Muscle layer of duodenum (tissue), 2 donors: ENCODE measurements at regions not wholly inside any gene's neighbourhood (a gene's known extent, or its start where the extent isn't known, plus 50 kb on each side); places are given as distances from the start of the nearest gene placed in this dataset.

ENCODE experiments used
- H3K27ac ChIP-seq: one replicate; pipeline ENCODE4 v1.7.0; 2013; ENCODE audit warnings: mild to moderate bottlenecking, low read length
- H3K27me3 ChIP-seq: one replicate; pipeline ENCODE4 v1.7.0; 2013; ENCODE audit warnings: low read depth, mild to moderate bottlenecking, control low read depth, low read length
- H3K36me3 ChIP-seq, 2 donors: one replicate each; pipeline ENCODE4 v1.7.0; 2013; ENCODE audit warnings: low read length in 2 of 2, control low read depth in 1 of 2, mild to moderate bottlenecking in 1 of 2; ENCODE audit not compliant: insufficient read depth in 2 of 2, control insufficient read depth in 1 of 2
- H3K4me1 ChIP-seq, 2 donors: one replicate each; pipeline ENCODE4 v1.7.0; 2013; ENCODE audit warnings: low read length in 2 of 2, mild to moderate bottlenecking in 2 of 2, control low read depth in 1 of 2, moderate library complexity in 1 of 2; ENCODE audit not compliant: insufficient read depth in 2 of 2, control insufficient read depth in 1 of 2
- H3K4me3 ChIP-seq, 2 donors: one replicate each; pipeline ENCODE4 v1.7.0; 2013; ENCODE audit warnings: low read length in 2 of 2, low read depth in 1 of 2, mild to moderate bottlenecking in 1 of 2
- H3K9me3 ChIP-seq, 2 donors: one replicate each; pipeline ENCODE4 v1.7.0; 2013; ENCODE audit warnings: low read length in 2 of 2, control low read depth in 1 of 2, mild to moderate bottlenecking in 1 of 2; ENCODE audit not compliant: control insufficient read depth in 1 of 2
- donor health status: healthy.

DNA sequence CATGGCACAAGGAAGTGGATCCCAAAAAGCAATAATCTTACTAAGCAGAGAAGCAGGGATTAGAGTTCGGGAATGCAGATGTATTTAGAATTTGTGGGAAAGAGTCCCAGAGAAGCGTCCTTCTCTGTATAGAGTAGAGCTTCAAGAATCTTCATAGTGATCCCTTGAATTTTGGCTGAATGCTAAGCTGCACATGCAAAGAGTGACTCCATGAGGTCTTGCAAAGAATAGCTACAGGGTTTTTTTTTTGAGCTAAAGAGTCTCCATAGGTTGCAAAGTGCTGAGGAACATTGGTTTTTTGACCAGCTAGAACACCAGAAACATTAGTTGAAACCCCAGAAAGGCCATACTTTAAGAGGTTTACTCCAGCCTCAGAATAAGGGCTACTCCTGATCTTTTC is 206.7 kb downstream of the CTH start:
- no peaks in the 10 kb centered on the region for H3K27me3 ChIP-seq
- no peaks in the 10 kb centered on the region for H3K36me3 ChIP-seq
- H3K4me1 ChIP-seq = no peaks in the 10 kb centered on the region
- H3K27ac ChIP-seq = no peak overlapping the region
- H3K4me3 ChIP-seq = no peak overlapping the region
- peaks cover 0 to 2% of the 10 kb centered on the region in 2 donors for H3K9me3 ChIP-seq

DNA sequence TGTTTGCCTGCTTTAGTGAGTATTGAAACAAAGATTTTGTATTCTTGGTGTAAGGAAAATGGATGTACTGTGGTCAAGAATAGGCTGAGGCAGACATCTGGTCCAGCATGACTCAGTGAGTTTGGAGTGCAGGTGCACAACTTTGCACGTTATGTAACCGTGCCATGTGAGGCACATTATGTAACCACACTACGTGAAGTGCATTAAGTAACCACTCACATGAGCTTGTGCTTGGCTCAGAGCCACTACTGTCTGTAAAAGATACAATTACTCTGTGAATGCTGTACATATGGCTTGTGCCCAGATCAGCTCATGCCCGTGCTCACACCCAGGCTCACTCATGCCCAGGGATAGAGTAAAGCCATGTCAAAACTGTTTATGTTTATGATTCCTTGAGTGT is 216.8 kb downstream of the CTH start:
- no peaks in the 10 kb centered on the region for H3K4me1 ChIP-seq
- H3K27ac ChIP-seq = no peak overlapping the region
- H3K27me3 ChIP-seq = no peaks in the 10 kb centered on the region
- no peaks in the 10 kb centered on the region for H3K9me3 ChIP-seq
- no peak overlapping the region for H3K4me3 ChIP-seq
- no peaks in the 10 kb centered on the region for H3K36me3 ChIP-seq

DNA sequence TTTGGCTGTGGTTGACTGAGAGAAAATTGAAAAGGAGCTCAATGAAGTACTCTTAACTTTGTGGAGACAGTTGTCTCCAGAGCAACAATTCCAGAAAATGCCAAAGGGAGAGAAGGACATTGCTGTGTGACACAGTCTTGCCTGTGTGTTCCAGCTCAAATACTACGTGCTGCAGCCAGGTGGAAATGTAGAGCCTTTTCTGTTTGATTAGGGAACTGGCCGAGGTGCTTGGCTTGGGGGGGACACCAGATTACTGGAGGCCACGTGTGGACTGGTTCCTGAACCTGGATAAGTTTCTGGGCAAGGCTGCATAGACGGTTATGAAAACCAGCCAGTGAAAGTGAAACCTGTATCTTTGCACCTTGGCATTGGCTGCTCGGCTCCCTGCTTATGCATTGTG is 217.9 kb downstream of the CTH start:
- Histone ChIP-seq H3K4me3 (no peak overlapping the region), H3K36me3 (no peaks in the 10 kb centered on the region)

DNA sequence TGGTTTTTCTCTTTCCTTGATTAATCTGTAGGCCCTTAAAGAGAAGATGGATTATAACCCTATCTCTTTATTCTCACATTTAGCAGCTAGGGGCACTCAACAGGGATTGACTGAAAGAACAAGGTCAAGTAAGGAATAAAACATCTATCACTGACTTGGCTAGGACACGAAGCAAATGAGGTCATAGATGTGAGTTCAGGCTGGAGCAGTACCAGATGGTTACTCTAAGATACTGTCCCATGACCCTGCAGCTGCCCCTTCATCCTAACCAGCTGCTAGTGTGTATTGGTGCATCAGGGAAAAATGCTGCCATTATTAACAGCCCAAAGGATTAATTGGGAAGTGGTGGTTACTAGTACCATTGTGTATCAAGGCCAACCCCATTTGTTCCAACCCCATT is 221.9 kb downstream of the CTH start:
- H3K4me3 ChIP-seq = no peak overlapping the region
- no peaks in the 10 kb centered on the region for H3K27me3 ChIP-seq
- H3K4me1 ChIP-seq = no peaks in the 10 kb centered on the region
- H3K9me3 ChIP-seq = no peaks in the 10 kb centered on the region
- H3K27ac ChIP-seq = no peak overlapping the region
- no peaks in the 10 kb centered on the region for H3K36me3 ChIP-seq

More for the DNA sequence above, 217.9 kb downstream of the CTH start:
- Histone ChIP-seq H3K27me3 (no peaks in the 10 kb centered on the region), H3K9me3 (no peaks in the 10 kb centered on the region), H3K27ac (no peak overlapping the region), H3K4me1 (no peaks in the 10 kb centered on the region)

DNA sequence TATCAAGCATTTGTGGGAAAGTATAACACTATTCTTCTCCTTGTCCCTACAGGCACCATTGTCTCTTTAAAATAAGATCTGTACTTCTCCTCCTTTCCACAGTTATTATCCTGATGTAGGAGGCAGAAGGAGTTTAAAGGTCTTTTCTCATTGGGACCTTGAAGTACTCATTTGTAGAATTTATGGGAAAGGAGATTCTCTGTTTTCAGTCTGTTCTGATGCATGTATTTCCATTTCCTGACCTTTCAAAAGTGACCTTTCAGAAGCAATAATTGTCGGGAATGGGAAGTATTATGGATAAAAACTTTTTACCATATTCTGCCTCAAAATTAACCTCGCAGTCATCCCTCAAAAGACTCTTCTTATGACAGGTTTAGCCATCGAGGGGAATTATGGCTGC is 224.8 kb downstream of the CTH start:
- Histone ChIP-seq H3K27ac (no peak overlapping the region), H3K4me3 (no peak overlapping the region), H3K27me3 (no peaks in the 10 kb centered on the region), H3K9me3 (no peaks in the 10 kb centered on the region), H3K4me1 (no peaks in the 10 kb centered on the region), H3K36me3 (no peaks in the 10 kb centered on the region)

DNA sequence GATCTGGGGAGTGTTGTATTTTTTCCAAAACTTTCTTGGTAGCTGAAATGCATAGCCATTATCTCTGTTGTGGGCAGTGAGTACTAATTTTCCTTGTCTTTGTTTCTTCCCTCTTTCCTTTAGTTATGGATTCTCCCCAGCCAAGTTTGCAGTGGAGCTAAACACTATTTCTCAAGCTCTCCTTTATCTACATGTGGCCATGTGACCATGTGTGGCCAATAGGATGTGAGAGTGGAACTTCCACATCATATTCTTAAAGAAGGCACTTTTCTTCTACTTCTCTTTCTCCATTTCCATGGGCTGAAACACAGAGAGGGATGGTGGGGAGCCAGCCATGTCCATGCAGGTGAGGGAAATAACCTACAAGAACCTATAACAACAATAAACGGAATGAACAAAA is 230.8 kb downstream of the CTH start:
- Histone ChIP-seq H3K4me1 (no peaks in the 10 kb centered on the region), H3K27ac (no peak overlapping the region), H3K27me3 (no peaks in the 10 kb centered on the region), H3K4me3 (no peak overlapping the region), H3K36me3 (no peaks in the 10 kb centered on the region), H3K9me3 (no peaks in the 10 kb centered on the region)

DNA sequence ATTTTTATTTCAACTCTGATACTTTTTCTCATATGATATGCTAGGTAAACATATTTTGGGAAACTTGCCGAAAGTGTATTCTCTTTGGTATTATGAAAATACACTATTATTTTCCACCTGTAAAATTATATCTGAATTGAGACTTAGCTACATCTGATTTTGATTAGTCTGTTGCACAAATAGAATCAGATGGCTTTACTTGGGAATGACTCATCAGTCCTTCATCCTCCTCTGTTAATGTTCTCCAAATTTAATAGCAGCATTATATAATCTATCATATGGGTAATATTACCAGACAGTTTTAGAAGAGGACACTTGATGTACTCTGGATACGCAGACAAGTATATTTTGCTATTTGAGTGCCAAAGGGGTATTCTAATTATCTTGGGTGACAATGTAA is 245.3 kb downstream of the CTH start:
- no peaks in the 10 kb centered on the region for H3K4me1 ChIP-seq
- H3K36me3 ChIP-seq = no peaks in the 10 kb centered on the region
- H3K4me3 ChIP-seq = no peak overlapping the region
- H3K27me3 ChIP-seq = no peaks in the 10 kb centered on the region
- H3K27ac ChIP-seq = no peak overlapping the region
- H3K9me3 ChIP-seq = no peaks in the 10 kb centered on the region

DNA sequence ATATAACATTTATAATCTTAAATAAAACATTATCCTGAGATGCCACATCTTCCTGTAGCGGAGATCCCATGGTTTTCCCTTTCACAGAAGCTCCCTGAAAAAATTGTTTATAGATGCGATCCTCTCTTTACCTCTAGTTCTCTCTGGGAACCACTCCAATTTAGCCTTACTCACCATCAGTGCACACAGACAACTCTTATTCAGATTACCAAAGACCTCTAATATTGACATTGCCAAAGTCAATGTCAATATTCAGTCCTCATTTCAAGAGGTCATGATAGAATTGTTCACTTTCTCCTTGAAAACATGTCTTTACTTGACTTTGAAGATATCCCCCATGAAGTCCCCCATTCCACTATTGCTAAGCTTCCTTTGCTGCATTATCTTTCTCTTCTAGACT is 248.8 kb downstream of the CTH start:
- no peaks in the 10 kb centered on the region for H3K4me1 ChIP-seq
- no peak overlapping the region for H3K4me3 ChIP-seq
- no peaks in the 10 kb centered on the region for H3K36me3 ChIP-seq
- H3K27me3 ChIP-seq = no peaks in the 10 kb centered on the region
- no peaks in the 10 kb centered on the region for H3K9me3 ChIP-seq
- H3K27ac ChIP-seq = no peak overlapping the region

DNA sequence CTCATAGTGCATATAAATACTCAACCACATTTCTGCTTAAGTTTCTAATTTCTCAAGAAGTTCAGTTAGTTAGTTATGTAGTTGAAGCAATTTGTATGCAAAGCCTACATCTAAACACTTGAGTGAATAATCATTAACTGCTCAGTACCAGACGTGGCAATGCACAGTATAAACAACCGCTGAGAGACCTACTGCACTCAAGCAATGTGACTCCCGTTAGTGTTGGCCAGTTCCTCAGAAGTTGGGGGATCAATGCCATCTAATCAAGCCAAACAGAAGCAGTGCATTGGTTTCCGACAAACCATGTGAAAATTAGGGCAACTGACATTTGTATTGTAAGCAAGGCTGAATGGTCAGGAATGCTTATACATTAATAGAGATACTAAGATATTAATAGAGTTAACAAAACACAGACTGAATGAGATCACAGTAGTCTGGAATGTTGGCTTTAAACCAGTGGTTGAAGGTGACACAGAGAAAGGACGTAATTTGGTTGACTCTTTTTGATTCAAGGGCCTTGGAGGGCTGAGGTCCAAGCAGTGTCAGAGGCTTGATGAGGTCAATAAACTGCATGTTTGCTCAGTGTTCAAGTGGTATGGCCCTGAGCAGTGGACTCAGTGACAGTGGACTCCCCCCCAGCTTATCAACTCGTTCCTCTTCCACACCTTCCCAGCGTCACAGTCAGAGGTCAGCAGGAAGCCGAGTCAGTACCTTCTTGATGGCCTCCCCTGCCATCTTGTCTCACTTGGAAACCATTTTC is 255.5 kb downstream of the CTH start:
- H3K27ac ChIP-seq = no peak overlapping the region

DNA sequence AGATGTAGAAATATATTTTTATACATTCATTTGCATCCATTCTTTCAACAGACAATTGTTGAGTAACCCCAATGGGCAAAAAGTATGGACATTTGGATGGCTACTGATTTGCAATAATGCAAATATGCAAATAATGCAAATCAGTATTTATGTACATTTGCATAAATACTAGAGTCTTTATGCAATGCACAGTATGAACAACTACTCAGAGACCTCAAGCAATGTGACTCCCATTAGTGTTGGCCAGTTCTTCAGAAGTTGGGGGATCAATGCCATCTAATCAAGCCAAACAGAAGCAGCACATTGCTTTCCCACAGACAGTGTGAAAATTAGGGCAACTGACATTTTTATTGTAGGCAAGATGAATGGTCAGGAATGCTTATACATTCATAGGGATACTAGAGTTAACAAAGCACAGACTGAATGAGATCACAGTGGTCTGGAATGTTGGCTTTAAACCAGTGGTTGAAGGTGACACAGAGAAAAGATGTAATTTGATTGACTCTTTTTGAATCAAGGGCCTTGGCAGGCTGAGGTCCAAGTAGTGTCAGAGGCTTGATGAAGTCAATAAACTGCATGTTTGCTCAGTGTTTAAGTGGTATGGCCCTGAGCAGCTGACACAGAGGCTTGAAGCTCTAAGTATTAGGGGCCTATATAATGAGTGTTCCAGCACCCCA is 256.6 kb downstream of the CTH start:
- no peaks in the 10 kb centered on the region for H3K27me3 ChIP-seq
- no peaks in the 10 kb centered on the region for H3K9me3 ChIP-seq
- no peak overlapping the region for H3K27ac ChIP-seq
- no peaks in the 10 kb centered on the region for H3K4me1 ChIP-seq
- H3K36me3 ChIP-seq = no peaks in the 10 kb centered on the region
- H3K4me3 ChIP-seq = no peak overlapping the region

More for the DNA sequence above, 255.5 kb downstream of the CTH start:
- H3K4me3 ChIP-seq = no peak overlapping the region
- H3K36me3 ChIP-seq = no peaks in the 10 kb centered on the region
- no peaks in the 10 kb centered on the region for H3K27me3 ChIP-seq
- H3K9me3 ChIP-seq = no peaks in the 10 kb centered on the region
- H3K4me1 ChIP-seq = no peaks in the 10 kb centered on the region

DNA sequence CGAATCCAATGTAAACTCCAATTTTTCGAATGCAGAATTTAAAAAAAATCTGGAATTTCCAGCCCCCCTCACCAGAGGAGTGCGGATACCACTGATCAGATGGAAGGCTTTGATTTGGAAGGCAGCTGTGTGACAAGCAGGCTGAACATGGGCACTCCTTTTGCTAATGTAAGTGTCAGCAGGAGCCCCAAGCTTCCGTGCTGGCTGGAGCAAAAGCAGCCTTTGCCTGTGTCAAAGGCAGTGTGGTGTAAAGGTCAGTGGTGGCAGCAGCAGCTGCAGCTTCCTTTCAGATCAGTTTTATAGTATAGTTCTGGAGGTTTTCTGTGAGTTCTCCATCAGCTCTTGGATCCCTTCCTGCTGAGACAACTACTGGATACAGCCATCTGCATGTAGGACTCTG is 259.9 kb downstream of the CTH start:
- no peaks in the 10 kb centered on the region for H3K27me3 ChIP-seq
- H3K9me3 ChIP-seq = no peaks in the 10 kb centered on the region
- H3K36me3 ChIP-seq = no peaks in the 10 kb centered on the region
- no peak overlapping the region for H3K4me3 ChIP-seq
- no peaks in the 10 kb centered on the region for H3K4me1 ChIP-seq
- no peak overlapping the region for H3K27ac ChIP-seq

DNA sequence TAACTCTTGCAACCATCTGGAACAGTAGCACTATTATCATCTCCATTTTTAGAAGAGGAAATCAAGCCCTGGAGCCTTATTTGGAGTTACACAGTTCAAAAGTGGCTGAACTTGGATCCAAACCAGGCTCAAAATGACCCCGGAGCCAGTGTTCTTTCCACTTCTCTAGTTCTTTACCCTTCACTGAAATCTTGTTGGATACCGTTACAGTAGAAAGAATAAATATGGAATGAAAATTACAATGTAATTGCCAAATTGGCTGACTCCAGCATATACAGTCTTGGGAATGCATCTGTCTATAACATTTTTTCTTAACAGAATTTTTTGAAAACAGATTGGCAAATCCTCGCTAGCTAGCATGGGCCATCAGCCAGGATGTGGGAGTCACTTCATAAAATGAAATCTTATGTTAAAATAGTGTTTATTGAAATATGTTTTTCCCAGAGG is 261.4 kb downstream of the CTH start:
- H3K4me3 ChIP-seq = no peak overlapping the region
- H3K36me3 ChIP-seq = no peaks in the 10 kb centered on the region
- H3K4me1 ChIP-seq = no peaks in the 10 kb centered on the region
- no peak overlapping the region for H3K27ac ChIP-seq
- no peaks in the 10 kb centered on the region for H3K27me3 ChIP-seq
- no peaks in the 10 kb centered on the region for H3K9me3 ChIP-seq
